H9 (cell line): ENCODE measurements at regions not wholly inside any gene's neighbourhood (a gene's known extent, or its start where the extent isn't known, plus 50 kb on each side); places are given as distances from the start of the nearest gene placed in this dataset.

Experiments
- DNase-seq: peaks from one replicate; pipeline ENCODE4 v3.0.0-alpha.2; 2017
- H2AFZ ChIP-seq: one replicate; pipeline ENCODE4 v1.6.1; 2013; ENCODE audit warnings: mild to moderate bottlenecking, low read length, control low read depth, moderate library complexity
- H2AK5ac ChIP-seq: 2 replicates; pipeline ENCODE4 v1.6.1; 2013; ENCODE audit warnings: low read length, control low read depth, mixed read lengths; ENCODE audit not compliant: insufficient read length
- H2BK120ac ChIP-seq: one replicate; pipeline ENCODE4 v1.6.1; 2013; ENCODE audit warnings: low read depth, mild to moderate bottlenecking, low read length, control low read depth, inconsistent platforms; ENCODE audit not compliant: poor library complexity, severe bottlenecking
- H2BK12ac ChIP-seq: 2 replicates; pipeline ENCODE4 v1.6.1; 2013; ENCODE audit warnings: low read length, control low read depth, mixed read lengths, low read depth; ENCODE audit not compliant: insufficient read length
- H2BK15ac ChIP-seq: 2 replicates; pipeline ENCODE4 v1.6.1; 2013; ENCODE audit warnings: low read depth, low read length, control low read depth
- H2BK20ac ChIP-seq: one replicate; pipeline ENCODE4 v1.6.1; 2013; ENCODE audit warnings: low read depth, mild to moderate bottlenecking, low read length, control low read depth, inconsistent platforms; ENCODE audit not compliant: poor library complexity, severe bottlenecking
- H2BK5ac ChIP-seq: 2 replicates; pipeline ENCODE4 v1.6.1; 2013; ENCODE audit warnings: low read length, control low read depth, mixed read lengths; ENCODE audit not compliant: insufficient read length
- H3K14ac ChIP-seq: 2 replicates; pipeline ENCODE4 v1.6.1; 2013; ENCODE audit warnings: low read length, control low read depth; ENCODE audit not compliant: insufficient read depth
- H3K18ac ChIP-seq: 2 replicates; pipeline ENCODE4 v1.6.1; 2013; ENCODE audit warnings: low read depth, mild to moderate bottlenecking, mixed read lengths, low read length, control low read depth; ENCODE audit not compliant: insufficient read length
- H3K23ac ChIP-seq: 2 replicates; pipeline ENCODE4 v1.6.1; 2013; ENCODE audit warnings: low read length, control low read depth, mixed read lengths, low read depth; ENCODE audit not compliant: insufficient read length
- H3K23me2 ChIP-seq: 2 replicates; pipeline ENCODE4 v1.6.1; 2013; ENCODE audit warnings: low read depth, mild to moderate bottlenecking, mixed read lengths, low read length, control low read depth; ENCODE audit not compliant: insufficient read length, poor library complexity, severe bottlenecking
- H3K27ac ChIP-seq: 2 replicates; pipeline ENCODE4 v1.5.1; 2013; ENCODE audit warnings: low read length, control low read depth, mixed read lengths, low read depth; ENCODE audit not compliant: insufficient read length
- H3K27me3 ChIP-seq: 2 replicates; pipeline ENCODE4 v1.6.1; 2013; ENCODE audit warnings: low read length, control low read depth, inconsistent platforms; ENCODE audit not compliant: insufficient read depth
- H3K4ac ChIP-seq: 2 replicates; pipeline ENCODE4 v1.6.1; 2013; ENCODE audit warnings: low read depth, mild to moderate bottlenecking, control low read depth, inconsistent platforms, low read length, moderate library complexity
- H3K4me1 ChIP-seq: 2 replicates; pipeline ENCODE4 v1.6.1; 2013; ENCODE audit warnings: low read length, control low read depth, inconsistent platforms; ENCODE audit not compliant: insufficient read depth
- H3K4me2 ChIP-seq: 2 replicates; pipeline ENCODE4 v1.6.1; 2013; ENCODE audit warnings: low read length, control low read depth, mixed read lengths; ENCODE audit not compliant: insufficient read length, insufficient read depth
- H3K56ac ChIP-seq: 2 replicates; pipeline ENCODE4 v1.6.1; 2013; ENCODE audit warnings: low read depth, mild to moderate bottlenecking, mixed read lengths, low read length, control low read depth; ENCODE audit not compliant: insufficient read length
- H3K79me1 ChIP-seq: 2 replicates; pipeline ENCODE4 v1.6.1; 2013; ENCODE audit warnings: low read depth, mild to moderate bottlenecking, moderate library complexity, low read length, control low read depth, inconsistent platforms; ENCODE audit not compliant: insufficient read depth, poor library complexity, severe bottlenecking
- H3K79me2 ChIP-seq: 2 replicates; pipeline ENCODE4 v1.6.1; 2013; ENCODE audit warnings: low read length, control low read depth, inconsistent platforms; ENCODE audit not compliant: insufficient read depth
- H3K9ac ChIP-seq: 2 replicates; pipeline ENCODE4 v1.6.1; 2013; ENCODE audit warnings: low read length, control low read depth, mixed read lengths; ENCODE audit not compliant: insufficient read length; ENCODE audit errors: extremely low read depth
- H3K9me3 ChIP-seq: one replicate; pipeline ENCODE4 v1.6.1; 2013; ENCODE audit warnings: low read depth, low read length, inconsistent platforms; ENCODE audit not compliant: control insufficient read depth
- H3T11ph ChIP-seq: one replicate; pipeline ENCODE4 v1.6.1; 2013; ENCODE audit warnings: mild to moderate bottlenecking, low read length, control low read depth, inconsistent platforms
- H4K20me1 ChIP-seq: one replicate; pipeline ENCODE4 v1.6.1; 2013; ENCODE audit not compliant: control insufficient read depth, insufficient read length, insufficient read depth
- H4K5ac ChIP-seq: 2 replicates; pipeline ENCODE4 v1.6.1; 2013; ENCODE audit warnings: low read depth, mild to moderate bottlenecking, mixed read lengths, low read length, control low read depth; ENCODE audit not compliant: insufficient read length
- H4K8ac ChIP-seq: replicated peaks from 2 replicates; pipeline ENCODE4 v1.6.1; 2013; ENCODE audit warnings: low read length, control low read depth, mixed read lengths, low read depth; ENCODE audit not compliant: insufficient read length
- H4K91ac ChIP-seq: 2 replicates; pipeline ENCODE4 v1.6.1; 2013; ENCODE audit warnings: low read depth, mild to moderate bottlenecking, moderate library complexity, mixed read lengths, low read length, control low read depth; ENCODE audit not compliant: insufficient read length
- H3K27ac Mint-ChIP-seq, 3 experiments: 2 replicates in 2 of 3; 3 replicates in 1 of 3; pipeline ENCODE4 v1.8.0; 2020 to 2021; ENCODE audit warnings: mixed read lengths in 3 of 3, mild to moderate bottlenecking in 1 of 3, moderate library complexity in 1 of 3
- H3K27me3 Mint-ChIP-seq: 2 replicates; pipeline ENCODE4 v1.8.0; 2021; ENCODE audit warnings: low read depth, mild to moderate bottlenecking, moderate library complexity, mixed read lengths
- H3K36me3 Mint-ChIP-seq, 3 experiments: 2 replicates in 2 of 3; 3 replicates in 1 of 3; pipeline ENCODE4 v1.8.0; 2020 to 2021; ENCODE audit warnings: low read depth in 3 of 3, mixed read lengths in 3 of 3; ENCODE audit not compliant: insufficient read depth in 1 of 3
- H3K4me1 Mint-ChIP-seq, 2 experiments: 2 replicates each; pipeline ENCODE4 v1.8.0; 2020; ENCODE audit warnings: mixed read lengths in 2 of 2
- H3K4me3 Mint-ChIP-seq, 2 experiments: 2 replicates in 1 of 2; 3 replicates in 1 of 2; pipeline ENCODE4 v1.8.0; 2020 to 2021; ENCODE audit warnings: mild to moderate bottlenecking in 2 of 2, mixed read lengths in 2 of 2, moderate library complexity in 1 of 2
- H3K9me3 Mint-ChIP-seq, 2 experiments: 2 replicates in 1 of 2; 3 replicates in 1 of 2; pipeline ENCODE4 v1.8.0; 2020; ENCODE audit warnings: mild to moderate bottlenecking in 2 of 2, mixed read lengths in 2 of 2, moderate library complexity in 1 of 2
- CTCF ChIP-seq: fragments of 200-600 bp; sonication (generic); conservative IDR thresholded peaks from 3 replicates; pipeline ENCODE4 v1.8.0; 2021; ENCODE audit warnings: antibody characterized with exemption, mild to moderate bottlenecking
- WGBS: extraction: QIAGEN DNeasy Blood & Tissue Kit; methylation state at CpG from one replicate; pipeline ENCODE4 v1.1.7; 2013; ENCODE audit warnings: missing lambda C conversion rate, low lambda C conversion rate, mixed read lengths; ENCODE audit not compliant: insufficient read length; ENCODE audit errors: extremely low coverage; 5-methylcytosine and 5-hydroxymethylcytosine counted together

GRCh38 chr12:60094436-60094835 is 498.6 kb downstream of the SLC16A7 start:
- Mint-ChIP-seq H3K4me3 (no peak overlapping the region), H3K27ac (no peak overlapping the region)
- H3K23ac ChIP-seq: no peak overlapping the region

More at GRCh38 chr12:60094436-60094835, 498.6 kb downstream of the SLC16A7 start:
- H3T11ph ChIP-seq: no peak overlapping the region
- no peak overlapping the region for H3K4me2 ChIP-seq
- H3K79me2 ChIP-seq: no peaks in the 10 kb centered on the region
- peaks cover 0 to 5% (median 3%) of the 10 kb centered on the region in 3 experiments; a peak in 5 of 7 replicates for H3K36me3 Mint-ChIP-seq
- H3K56ac ChIP-seq: no peak overlapping the region
- no peaks in the 10 kb centered on the region for H3K27me3 Mint-ChIP-seq
- no peak overlapping the region for H3K27ac ChIP-seq
- H2BK20ac ChIP-seq: no peak overlapping the region
- no peak overlapping the region for H3K9ac ChIP-seq
- no peak overlapping the region for H2BK5ac ChIP-seq
- H4K8ac ChIP-seq: no peak overlapping the region
- H3K23me2 ChIP-seq: no peaks in the 10 kb centered on the region
- H3K27me3 ChIP-seq: no peaks in the 10 kb centered on the region
- peaks cover 3 to 14% of the 10 kb centered on the region in 2 experiments; a peak in 4 of 5 replicates for H3K9me3 Mint-ChIP-seq
- H4K5ac ChIP-seq: no peak overlapping the region
- no peak overlapping the region for H4K91ac ChIP-seq
- no peak overlapping the region for H2BK120ac ChIP-seq
- H2BK15ac ChIP-seq: no peak overlapping the region
- H3K14ac ChIP-seq: no peak overlapping the region
- H2AK5ac ChIP-seq: no peak overlapping the region
- H2AFZ ChIP-seq: no peak overlapping the region
- H3K4me1 Mint-ChIP-seq: peaks cover 3 to 7% of the 10 kb centered on the region in 2 experiments; a peak in 2 of 4 replicates
- peaks cover 3% of the 10 kb centered on the region; the same call in 1 of the 2 replicates for H3K4me1 ChIP-seq
- TF ChIP-seq CTCF: no peak
- no peaks in the 10 kb centered on the region for H3K9me3 ChIP-seq
- no peak for DNase-seq
- no CpG with 5 or more reads among the region's 1 CpG for whole genome bisulfite sequencing
- no peak overlapping the region for H3K4ac ChIP-seq
- no peaks in the 10 kb centered on the region for H3K79me1 ChIP-seq
- no peaks in the 10 kb centered on the region for H4K20me1 ChIP-seq
- H3K18ac ChIP-seq: no peak overlapping the region
- no peak overlapping the region for H2BK12ac ChIP-seq
